ENCODE measurements at regions not wholly inside any gene's neighbourhood (a gene's known extent, or its start where the extent isn't known, plus 50 kb on each side); places are given as distances from the start of the nearest gene placed in this dataset.

DNA sequence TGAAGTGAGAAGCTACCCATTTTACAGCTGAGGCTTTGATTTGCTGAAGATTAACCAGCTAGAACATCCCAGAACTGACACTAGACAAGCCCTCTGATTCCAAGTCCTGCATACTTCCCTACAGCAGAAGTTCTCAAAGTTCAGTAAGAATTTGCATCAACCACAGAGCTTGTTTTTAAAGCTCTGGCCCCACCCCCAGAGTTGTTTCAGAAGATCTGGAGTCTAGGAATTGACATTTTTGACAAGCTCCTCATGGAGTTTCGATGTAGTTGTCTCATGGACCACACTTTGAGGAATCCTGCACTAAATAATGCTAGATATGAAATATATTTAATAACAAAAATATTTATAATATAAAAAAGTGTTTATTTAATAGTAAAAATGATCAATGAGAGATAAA is 120.3 kb upstream of the ADAMTS18 start:
- DNase-seq = no peak

DNA sequence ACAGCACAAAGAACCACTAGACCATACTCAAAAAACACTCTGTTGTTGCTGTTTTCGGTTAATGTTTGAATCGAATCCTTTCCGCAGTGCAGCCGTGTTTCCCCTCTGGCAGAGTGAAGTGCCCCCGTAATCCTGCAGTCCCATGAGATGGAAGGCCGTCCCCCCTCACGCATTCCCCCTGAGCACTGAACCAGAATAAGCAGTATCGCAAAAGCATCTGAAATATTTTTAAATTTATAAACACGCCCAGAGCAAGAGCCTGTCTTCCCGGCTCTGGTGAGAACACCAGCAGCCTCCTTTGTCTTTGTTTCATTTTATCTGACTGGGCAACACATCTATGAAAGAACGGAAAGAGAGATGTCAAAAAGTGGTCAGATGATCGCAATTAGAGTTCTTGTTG is 121.0 kb upstream of the ADAMTS18 start:
- DNase-seq = no peak

DNA sequence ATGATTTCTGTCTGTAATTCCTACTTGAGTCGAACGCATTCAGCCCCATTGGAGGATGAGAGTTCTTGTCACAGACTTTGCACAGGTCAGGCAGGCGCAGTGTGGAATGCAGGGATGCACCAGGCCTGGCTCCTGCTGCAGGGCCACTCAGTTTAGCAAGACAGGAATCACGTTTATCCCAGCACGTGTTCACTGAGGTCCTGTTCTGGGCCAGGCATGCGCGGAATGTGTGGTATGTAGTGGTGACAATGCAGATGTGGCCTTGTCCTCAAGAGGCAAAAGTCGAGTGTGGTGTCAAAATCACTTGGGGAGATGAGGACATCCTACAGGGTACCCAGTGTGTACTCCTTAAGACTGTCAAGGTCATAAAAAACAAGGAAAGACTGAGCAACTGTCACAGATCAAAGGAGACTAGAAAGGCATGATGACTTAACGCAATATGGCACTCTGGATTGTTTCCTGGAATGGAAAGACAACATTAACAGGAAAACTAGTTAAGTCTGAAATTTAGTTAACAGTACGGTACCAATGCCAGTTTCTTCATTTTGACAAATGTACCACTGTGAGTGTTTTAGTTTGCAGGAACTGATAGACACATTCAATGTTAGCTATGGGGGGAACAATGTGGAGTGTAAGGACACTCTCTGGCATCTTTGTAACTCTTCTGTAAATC is 121.5 kb upstream of the ADAMTS18 start:
- DNase-seq = no peak

DNA sequence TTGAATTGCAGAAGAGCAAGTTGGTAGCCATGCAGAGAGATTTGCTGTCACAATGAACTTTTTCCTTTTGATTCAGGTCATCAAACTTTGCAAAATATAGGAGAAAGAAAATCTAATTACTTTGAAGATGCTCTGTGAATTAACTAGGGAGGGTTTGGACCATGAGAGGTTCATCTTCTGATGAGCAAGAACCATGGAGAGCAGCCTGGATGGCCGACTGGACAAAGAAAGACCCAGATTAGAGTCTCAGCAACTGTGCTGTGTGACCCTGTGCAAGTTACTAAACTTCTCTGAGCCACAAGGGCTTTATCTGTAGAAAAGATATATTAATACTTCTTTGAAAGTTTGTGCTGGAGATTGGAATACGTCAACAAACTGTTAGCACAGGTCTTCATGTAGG is 122.6 kb upstream of the ADAMTS18 start:
- DNase-seq = no peak

GRCh38 chr16:77558786-77559185 is 124.0 kb upstream of the ADAMTS18 start:
- no peak for DNase-seq

DNA sequence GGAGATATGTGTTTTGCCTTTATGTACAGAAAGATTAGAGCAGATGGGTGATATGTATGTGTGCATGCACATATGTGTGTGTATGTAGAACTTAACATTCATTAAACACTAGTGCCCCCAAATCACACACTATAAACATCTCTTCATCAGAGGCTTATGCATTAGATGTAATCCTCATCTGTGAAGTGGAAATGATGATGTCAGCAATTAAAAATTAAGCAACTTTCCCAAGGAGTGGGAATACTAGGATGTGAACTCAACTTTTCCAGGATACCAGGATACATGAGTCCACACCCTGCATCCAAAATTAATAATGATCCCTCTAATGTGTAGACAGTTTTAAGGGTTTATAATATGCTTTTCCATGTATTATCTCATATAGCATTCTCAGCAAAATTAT is 127.7 kb upstream of the ADAMTS18 start:
- DNase-seq = no peak

DNA sequence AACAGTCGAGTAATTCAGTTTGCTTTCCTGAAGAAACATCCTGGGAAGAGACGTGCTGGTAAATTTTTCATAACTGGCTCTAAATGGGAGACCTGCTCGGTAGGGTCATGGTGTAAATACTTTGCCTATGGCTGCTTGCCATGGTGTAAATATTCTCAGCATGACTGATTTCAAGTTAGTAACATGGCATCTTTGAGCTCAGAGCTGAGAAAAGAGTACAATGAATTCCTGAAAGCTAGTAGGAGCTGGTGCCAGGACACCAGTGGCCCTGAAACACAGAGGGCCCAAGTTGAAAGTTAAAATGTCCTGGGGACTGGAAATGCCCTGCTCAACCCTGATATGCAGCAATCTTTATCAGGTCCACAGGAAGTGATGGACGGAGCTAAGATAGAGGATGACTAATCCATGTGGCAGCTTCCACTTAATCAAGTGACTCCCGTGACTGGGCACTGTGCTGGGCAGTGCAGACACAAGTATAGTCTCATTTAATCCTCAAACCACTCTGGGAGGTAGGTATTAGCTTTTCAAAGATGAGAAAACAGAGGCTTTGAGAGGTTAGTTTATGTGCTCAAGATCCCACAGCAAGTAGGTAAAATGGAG is 130.1 kb upstream of the ADAMTS18 start:
- DNase-seq = no peak

DNA sequence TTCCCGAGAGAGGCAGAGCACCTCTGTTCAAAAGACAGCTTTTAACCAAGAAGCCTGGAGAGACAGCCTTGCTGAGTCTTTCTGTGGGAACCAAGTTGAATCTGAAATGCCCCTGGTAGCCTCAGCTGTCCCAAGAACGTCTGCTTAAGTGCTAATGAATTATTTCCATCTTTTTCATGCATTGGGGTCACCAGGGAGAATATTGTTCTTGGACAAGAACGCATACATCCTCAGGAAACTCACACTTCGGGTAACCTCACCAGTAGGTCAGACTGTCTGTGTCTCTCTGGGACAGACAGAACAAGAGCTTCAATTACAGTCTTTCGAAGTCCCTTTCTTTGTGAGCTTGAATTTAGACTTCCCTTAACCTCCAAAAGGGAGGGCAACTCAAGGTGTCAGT is 134.6 kb upstream of the ADAMTS18 start:
- DNase-seq = no peak

GRCh38 chr16:77570574-77570973 is 135.7 kb upstream of the ADAMTS18 start:
- DNase-seq = no peak

DNA sequence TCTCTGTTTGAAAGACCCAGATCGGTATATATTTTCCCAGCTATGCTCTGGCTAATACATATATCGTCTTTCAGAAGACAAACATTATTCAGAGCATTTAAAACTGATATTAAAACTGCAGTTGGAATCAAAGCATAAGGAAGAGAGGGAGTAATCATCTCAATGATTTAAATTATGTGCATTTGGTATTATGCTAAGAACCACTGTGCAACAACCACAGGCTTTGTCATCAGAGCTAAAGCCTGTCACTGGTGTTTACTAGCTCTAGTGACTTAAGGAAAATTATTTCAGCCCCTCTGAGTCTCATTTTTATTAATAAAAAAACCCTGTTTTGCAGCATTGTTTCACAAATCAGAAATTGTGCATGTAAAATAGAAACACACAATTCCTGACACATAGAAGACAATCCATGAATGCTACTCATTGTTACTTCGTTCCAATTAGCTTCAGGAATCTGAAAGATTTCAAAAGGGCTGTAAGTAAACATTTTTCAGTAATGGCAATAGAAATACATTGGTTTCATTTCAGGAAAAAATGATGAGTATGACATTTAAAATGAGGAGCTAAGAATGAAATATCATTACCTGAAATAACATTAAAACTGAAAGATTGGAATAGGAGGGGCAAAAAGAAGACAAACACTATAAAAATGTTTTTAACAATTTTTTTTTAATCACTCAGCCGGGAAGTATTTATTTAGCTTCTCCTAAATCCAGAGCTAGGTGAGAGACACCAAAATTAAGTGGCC is 136.5 kb upstream of the ADAMTS18 start:
- no peak for DNase-seq

DNA sequence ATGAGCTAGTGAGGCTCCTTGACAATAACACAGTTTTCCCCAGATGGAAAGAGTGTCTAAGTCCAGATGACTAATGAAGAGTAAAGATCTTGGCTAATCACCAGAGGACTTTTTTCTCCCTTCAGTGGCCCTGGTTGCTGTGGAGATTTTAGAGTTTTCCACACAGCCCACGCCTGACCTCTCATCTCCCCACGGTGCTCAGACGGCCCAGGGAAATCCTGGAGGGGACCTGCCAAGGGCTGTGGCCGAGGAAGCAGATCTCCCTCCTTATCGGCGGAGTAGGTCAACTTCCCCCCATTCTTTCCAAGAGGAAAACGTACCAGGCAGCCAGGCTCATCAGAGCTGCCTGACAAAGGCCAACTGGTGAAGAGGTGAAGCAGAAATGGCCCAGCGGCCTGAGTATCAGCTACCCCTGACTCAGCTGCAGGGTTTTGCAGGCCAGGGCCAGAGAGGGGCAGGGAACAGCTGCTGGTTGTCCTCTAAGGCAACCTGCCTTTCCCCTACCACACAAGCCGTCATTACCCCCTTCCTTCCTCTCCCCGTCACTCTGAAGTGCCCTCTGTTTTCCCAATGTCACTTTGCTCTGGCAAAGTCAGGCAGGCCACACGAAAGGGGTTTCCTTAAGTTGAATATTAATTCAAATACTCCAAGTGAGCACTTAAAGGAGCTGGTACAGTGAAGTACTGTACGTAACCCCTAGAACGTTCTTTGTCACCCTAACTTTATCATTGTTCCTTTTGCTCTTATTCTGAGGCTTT is 140.2 kb upstream of the ADAMTS18 start:
- DNase-seq = no peak

DNA sequence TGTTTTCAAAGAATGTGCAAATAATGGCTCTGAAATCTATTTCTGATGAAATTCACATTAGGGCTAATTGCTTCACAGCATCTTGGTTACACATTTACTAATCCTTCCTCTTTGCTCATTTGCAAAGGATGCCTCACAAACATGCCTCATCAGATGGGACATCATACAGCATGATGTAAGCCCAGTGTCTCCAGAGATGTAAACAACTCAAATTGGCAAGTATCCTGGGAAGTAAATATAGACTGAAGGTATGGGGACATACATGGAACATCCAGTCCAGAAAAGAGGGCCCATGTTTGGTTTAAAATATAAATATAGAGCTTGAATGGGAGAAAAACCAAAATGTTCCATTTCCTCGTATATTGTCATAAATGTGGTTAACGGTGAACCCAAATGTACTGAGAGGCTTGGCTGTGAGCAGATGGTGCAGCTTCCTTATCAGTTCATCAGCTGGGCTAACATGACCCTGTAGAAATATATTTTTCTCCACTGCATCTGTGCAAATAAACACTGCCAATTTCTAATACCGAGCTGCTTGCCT is 142.9 kb upstream of the NUDT7 start:
- DNase-seq = no peak

DNA sequence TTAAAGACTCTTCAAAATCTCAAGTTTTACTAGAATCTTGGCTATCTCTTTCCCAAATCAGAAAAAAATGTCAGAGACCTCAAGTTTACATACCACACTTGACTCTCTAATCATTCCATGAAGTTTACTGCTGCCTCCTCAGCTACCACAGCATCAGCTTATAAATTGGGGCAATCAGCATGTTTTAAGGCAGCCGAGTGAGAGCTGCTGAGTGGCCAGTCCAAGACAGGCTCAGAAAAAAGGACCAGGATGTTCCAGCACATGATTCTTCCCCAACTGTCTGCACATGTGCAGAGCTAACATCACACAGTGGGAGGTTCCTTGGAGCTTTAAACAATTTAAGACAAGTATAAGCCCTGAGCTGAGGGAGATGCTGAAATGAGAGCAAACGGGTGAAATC is 140.6 kb upstream of the NUDT7 start:
- DNase-seq = no peak

GRCh38 chr16:77584205-77584859 is 138.0 kb upstream of the NUDT7 start:
- peak; percentile 36 for DNase-seq

DNA sequence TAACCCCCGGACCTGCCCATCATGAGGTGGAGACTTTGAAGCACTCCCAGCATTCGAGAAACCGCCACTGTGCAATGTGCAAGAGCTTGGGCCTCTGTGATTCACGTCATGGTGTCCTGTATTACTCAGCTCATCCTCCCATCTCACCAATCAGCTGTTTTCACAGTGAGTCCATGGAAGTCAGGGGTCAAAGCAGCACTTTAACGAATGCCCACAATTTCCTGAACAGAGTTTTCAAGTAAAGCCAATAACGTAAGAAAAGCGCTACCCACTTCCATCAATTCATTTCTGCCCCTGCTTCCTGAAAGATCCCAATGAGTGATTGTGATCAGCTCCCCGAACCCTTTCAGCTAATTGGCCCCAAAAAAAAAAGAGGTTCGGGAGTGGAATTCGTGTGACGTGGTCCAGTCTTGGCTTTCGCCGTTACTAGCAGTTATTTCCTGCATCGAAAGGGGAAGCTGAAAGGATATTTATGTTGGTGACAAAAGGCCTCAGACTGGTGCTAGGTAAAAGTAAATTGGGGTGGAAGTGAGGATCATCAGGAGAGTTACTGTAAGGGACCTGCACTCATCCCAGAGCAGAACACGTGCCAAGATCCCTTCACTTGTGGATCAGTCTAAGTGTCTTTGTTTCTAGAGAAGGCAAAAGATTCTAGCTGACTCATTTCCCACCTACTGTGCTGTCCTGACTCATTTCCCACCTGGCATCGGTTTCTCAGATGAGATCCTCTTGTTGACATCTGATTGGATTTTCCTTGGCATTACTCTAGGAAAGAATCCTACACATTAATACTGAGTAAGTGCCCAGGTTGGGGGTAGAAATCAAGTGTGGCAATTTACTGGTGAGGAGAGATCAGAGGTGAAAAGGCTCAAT is 136.7 kb upstream of the NUDT7 start:
- no peak for DNase-seq

DNA sequence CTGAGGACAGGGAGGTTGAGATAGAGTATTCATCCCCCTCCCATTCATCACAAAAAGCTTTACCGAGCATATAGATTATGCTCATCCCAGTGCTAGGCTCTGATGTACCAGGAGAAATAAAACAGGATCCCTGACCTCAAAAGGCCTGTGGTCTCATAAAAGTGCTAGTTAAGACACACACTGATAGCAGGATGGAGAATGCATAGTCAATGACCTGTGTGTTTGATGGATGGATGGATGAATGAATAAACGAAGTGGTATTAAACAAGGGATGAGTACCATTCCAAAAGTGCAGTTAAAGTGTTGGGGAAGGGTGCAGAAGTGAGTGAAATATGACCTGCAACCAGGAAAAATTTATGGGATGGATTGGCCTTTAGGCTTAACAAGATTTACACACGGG is 133.9 kb upstream of the NUDT7 start:
- no peak for DNase-seq

DNA sequence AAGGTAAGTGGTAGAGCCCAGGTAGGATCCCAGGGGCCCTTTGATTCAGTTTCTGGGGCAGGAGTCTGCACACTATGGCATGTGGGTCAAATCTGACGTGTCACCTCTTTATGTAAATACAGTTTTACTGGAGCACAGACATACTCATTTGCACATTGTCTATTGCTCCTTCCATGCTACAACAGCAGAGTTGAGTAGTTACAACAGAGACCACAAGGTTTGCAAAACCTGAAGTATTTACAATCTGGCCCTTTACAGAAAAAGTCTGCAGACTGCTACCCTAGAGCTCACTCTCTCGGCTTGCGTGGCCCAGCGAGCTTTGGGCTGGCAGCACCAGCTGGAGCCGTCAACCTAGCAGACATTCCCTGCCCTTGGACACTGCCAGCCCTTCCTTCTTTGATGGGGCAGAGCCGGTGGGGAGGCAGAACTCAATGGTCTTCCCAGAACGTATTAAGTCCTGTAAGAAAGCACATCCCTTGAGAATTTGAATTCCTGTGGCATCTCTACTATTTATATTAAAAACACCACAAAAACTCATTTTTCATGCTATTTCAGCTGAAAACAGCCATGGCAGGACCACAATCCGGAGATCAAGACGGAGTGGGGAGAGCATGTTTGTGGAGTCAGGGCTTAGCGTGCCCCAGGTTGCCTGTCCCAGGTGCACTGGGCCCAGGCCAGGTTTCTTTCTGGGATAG is 133.1 kb upstream of the NUDT7 start:
- no peak for DNase-seq

GRCh38 chr16:77590707-77591106 is 131.6 kb upstream of the NUDT7 start:
- DNase-seq = no peak

DNA sequence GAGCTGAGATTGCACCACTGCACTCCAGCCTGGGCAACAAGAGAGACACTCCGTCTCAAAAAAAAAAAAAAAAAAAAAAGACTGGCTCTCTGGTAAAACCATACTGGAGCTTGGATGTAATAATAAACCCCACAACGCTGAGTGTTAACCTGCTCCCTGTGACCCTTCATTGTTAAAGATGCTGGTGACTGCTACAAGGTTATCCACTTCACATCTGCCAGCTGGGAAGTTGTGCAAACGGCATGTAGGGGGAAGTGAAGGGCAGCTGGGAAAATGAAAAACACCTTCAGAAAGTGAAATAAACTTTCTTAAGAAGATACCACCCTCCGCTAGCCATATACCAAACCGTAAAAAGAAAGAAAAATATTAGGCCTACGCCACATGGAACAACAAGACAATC is 131.0 kb upstream of the NUDT7 start:
- no peak for DNase-seq

GRCh38 chr16:77592021-77592420 is 130.3 kb upstream of the NUDT7 start:
- DNase-seq = no peak

DNA sequence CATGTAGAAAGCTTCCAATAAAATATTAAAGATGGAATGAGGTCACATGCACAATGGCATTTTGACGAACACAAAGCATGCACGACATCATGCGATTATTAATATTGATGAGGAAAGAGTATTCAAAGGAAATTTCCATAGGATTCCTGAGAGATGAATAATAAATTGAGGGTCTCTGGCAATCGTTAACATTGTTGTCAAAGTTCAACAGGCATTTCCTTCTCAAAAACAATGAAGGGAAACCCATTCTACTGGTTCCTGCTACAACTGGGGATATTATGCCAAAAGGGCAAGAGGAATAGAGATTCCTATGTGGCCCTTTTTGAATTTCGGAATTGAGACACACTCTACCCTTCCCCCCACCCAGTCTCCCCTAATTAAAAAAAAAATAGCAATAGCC is 128.3 kb upstream of the NUDT7 start:
- no peak for DNase-seq

All from activated CD4-positive, alpha-beta T cell treated with anti-CD3 and anti-CD28 coated beads, Interleukin-2, amount 50 U/mL, for 1 hour (primary cell).